NCI-H146 (cell line): ENCODE measurements at regions not wholly inside any gene's neighbourhood (a gene's known extent, or its start where the extent isn't known, plus 50 kb on each side); places are given as distances from the start of the nearest gene placed in this dataset.
A peak's percentile ranks its signal among the peaks of the same experiment; 100 is the strongest.

Experiments
- DNase-seq: peaks from one replicate; lab custom pipeline; 2025; lab: John Stamatoyannopoulos, UW

DNA sequence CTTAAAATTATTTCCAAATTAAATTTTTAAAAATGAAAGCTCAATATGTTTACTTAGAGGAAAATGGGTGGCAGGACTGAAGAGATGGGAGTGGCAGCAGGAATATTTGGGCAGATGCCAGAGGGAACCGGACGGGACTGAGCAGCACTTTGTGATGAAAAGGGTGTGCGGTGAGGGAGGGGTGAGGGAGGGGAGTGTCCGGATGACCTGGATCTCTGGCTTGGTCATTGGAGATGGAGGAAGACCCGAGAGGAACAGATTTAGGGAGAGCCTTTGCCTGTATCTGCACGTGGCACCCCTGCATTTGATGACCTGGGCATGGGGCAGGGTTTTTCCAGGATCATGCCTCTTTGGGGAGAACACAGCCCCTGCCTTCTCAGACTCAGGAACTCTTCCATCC, 201.1 kb upstream of the MVB12B start:
- no peak for DNase-seq

DNA sequence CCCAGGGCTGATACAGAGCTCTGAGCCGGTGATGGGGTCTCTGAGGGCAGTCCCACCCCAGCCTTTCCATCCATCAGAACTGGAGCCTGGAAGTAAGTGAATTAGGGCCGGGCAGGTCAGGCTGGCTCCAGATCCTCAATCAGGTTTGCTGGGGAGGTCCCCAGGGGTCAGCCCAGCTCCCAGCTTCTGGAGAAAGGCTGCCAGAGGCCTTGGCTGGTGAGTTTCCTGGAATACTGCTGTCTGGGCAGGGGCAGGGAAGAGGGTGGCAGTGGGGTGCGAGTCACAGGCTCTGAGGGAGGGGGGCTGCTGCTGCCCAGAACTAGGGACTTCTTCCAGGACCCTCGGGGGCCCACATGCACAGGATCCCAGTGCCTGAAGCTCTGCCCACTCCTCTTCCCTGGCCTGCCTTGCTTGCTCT, 200.6 kb upstream of the MVB12B start:
- no peak for DNase-seq

DNA sequence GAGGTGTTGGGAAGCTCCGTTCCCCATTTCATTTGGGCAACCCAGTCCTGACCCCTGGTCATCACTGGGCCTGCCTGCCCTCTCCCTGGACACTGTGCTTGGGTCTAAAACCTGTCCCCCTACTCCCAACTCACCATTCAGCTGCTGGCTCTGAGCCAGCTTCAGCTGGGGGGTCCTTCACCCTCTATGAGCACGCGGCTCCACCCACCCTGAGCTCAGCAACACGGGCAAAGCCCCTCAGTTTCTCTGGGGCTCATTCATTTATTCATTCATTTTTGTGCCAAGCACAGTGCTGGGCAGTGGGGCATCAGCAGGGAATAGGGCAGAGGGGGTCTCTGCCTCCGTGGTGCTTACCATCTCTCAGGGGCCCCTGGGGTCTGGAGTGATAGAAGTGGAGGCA, 199.8 kb upstream of the MVB12B start:
- DNase-seq, result no peak

DNA sequence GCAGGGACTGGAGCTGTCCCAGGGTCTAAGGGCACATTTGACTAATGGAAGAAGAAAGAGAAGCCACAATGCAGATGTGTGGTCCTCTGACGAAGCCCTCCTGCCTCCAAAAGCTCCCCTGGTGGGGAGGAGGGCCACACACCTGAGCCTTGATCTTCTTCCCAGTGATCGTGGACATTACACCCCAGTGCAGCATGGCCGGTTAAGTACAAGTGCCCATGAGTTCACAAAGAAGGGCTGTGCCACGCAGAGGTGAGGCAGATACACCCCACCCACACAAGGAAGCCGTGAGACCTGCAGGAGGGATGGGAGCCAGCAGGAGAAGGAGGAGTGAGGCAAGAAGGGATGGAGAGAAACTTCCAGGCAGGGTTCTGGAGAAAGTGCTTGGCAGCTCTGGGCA, 199.0 kb upstream of the MVB12B start:
- no peak for DNase-seq

DNA sequence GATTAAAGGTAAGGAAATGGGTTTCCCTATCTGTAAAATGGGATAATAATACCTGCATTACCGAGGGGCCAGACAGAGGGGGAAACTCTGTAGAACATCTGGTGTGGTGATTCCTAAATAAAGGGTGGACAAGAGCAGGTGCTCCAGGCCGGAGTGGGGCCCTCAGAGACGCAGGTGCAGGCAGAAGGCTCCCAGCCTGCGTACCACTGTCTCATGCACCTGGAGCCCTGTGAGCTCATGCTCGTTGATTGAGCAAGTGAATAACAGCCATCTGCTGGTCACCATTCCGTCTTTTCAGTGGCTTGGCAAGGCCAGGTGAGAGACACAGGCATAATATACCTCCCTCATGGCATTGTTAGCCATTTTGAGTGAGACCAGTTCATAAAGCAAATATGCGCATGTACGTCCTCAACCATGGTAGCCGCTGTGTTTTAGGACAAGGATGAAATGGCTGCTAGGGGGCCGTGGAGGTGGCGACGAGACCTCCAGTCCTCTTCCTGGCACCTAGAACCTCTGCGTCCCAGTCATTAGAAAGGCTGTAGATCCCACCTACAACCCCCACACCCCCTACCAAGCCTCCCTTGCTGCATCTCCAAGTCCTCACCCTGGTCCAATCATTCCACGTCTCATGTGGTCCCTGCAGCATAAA, 198.0 kb upstream of the MVB12B start:
- DNase-seq, result peak; percentile 23

DNA sequence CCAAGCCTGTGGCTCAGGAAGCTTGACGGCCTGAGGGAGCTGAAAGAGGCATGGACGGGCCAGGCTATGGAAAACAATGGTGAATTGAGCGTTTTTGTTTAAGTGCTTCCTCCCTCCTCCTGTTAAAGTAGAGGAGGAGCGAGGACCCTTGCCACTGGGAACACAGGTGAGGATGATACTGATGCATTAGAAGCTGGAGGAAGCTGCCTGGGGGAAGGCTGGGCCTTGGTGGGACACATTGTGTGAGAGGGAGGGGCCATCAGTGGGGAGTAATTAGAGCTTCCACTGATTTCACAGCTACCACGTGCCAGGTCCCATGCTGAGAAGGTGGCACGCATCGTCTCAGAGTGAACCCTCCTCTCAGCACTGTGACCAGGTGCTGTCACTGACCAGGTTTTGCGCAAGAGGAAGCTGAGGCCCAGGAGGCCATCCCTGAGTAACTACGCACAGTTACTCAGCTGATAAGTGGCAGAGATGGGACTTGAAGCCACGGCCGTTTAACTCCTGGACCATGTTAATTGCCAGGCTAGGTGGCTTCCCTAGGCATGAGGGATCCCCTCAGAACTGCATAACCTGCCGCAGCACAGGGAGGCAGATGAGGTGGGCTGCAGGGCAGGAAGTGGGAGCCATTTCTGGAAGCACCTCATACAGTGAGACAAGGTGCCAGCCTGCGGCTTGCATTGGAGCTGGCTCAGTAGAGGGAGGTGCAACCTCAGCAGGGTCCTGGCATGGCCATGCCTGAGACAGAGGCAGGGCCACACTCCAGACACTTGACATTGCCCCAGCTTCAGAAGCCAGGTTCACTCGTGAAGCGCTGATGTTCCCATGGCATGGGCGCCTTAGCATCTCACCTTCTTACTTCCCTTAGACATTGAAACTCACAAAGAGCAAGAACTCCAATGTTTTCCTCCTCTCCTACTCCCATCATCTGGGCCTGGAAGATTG, 195.3 kb upstream of the MVB12B start:
- peak; percentile 13 for DNase-seq

DNA sequence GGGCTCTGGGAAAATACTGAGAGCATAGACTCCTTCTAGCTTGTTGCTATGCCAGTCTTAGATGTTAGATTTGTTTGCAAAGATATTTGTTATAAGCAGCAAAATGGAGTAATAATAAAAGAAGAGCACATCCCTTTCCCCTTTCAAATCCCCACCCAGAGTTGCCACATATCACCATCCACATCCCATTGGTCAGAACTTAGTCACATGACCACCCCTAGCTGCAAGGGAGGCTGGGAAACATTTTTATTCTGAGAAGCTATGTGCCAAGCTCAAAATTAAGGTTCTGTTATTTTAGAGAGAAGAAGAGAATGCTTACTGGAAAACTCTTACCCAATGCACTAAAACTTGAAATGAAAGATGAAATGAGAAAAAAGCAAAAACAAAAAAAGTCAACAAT, 193.9 kb upstream of the MVB12B start:
- DNase-seq, result no peak

DNA sequence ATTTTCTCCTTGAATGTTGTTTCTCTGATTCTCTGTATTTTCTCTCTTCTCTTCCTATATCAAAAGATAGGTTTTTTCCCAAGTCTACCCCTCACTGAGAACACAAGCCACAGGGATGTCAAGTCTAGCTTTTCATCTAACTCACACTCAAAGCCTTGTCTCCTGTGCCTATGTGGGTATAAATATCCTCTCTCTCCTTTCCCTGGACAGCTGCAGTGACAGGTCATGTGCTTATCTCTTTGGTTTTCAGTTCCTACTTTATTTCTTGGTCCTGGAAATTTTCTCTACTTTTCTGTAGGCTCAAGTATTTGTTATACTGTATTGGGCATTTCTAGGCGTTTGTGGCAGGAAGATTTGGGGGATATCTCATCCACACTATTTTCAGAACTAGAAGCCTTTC, 182.4 kb upstream of the MVB12B start:
- no peak for DNase-seq

DNA sequence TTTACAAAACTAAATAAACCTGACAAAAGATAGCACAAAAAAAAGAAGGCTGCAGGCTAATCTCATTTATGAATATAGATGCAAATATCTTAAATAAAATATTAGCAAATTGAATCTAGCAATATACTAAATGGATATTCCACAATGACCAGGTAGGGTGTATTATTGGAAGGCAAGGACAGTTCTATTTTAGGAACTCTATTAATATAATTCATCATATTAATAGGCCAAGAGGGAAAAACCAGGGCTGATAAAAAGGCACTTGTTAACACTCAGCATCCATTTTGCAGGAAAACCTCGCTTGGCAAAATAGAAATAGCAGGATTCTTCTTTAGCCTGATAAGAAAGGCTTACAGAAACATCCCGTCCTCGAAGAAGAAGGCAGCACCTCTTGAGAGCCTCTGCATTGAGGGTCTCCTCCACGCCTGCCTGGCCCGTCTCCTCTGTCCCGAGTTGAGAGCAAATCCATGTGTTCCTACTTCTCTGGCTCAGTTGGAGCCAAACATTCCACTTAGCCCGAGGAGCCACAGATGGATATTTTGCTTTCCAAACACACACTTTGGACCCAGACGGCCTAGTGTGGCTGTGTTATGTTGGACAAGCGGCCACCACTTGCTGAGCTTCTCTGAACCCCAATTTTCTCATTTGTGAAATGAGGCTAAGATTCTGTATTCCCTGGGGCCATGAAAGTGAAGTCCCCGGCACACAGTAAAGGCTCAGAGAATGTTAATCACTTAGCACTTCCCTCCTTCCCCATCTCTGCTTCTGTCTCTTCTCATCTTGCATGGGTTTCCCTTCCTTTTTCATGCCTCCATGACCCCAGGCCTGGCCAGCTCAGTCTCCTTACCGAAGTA, 181.8 kb upstream of the MVB12B start:
- DNase-seq, result no peak

DNA sequence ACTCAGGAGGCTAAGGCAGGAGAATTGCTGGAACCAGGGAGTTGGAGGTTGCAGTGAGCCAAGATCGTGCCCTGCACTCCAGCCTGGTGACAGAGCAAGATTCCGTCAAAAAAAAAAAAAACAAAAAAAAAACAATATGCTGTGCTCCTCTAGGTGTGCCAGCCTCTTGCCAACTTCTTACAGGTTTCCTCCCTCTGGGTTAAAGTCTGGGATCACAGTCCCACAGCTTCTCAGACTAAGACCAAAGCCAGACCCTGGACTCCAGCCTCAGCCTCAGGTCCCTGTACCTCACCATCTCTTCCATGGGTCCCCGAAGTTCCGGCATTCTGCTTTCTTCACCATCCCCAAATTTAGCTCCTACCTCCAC, 180.8 kb upstream of the MVB12B start:
- no peak for DNase-seq

DNA sequence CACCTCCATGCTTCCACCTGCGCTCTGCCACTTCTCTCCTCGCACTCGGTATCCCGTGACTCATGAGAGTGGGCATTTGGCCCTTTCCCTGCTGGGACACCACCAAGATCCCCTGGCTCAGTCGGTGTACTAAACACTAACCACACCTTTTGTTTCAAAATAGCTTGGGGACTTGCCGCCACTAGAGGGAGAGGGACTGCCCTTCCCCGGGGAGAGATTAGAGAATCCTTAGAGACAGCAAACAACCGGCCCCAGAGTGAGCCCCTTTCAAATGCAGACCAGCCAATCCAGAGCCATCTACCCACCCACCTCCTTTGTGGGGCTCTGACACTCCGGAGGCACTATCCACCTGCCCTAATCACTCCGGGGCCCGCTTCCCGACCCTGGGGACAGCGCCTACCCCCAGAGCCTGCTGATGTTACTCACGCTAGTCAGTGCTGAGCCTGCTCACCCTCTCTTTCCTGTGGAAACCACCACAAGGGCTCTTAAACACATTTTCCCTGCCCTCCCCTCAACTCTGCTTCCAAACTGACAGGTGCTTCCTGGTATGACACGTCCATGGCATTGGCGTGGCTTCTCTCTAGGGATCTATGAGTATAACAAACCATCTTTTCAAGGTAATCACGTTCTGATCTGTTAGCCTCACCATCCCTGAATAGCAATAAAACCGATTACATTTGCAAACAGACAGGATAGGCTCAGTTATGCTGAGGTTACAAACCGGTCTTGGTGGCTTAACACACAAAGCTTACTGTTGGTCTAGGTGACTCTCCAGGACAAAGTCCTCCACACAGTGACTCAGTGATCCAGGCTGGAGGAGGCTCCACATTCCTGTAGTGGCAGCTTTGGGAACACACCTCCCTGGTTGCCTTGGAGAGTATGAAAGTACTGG, 180.1 kb upstream of the MVB12B start:
- DNase-seq, result peak; percentile 58

DNA sequence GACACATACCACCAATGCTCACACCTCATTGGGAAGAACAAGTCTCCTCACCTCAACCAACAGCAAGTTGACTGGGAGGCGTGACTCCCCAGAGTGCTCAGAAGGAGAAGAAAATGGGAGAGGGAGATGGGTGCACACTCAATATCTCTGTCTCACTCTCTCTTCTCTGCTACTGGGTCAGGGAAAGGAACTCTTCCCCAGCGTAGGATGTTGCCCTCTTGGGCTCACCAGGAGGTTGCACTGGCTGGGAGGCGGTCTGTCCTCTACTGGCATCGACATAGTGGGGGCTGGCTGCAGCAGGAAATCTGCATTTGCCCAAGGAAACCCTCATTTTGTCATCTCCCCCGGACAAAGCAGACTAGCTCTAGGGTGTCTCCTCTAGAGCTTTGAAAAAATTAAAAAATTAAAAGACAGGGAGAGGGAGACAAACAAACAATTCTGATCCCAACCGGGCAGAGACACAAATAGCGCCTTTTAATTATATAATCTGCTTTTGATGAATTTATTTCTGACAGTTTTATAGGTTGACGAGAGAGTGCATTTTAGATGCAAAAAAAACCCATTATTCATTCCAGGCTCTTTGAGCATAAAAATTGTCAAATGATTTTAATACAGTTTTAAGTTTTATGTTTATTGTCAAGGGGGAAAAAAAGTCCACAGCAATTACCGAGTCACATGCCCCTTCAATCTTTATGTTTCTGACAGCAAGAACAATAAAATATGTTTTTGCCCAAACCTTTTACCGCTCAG, 179.3 kb upstream of the MVB12B start:
- no peak for DNase-seq

DNA sequence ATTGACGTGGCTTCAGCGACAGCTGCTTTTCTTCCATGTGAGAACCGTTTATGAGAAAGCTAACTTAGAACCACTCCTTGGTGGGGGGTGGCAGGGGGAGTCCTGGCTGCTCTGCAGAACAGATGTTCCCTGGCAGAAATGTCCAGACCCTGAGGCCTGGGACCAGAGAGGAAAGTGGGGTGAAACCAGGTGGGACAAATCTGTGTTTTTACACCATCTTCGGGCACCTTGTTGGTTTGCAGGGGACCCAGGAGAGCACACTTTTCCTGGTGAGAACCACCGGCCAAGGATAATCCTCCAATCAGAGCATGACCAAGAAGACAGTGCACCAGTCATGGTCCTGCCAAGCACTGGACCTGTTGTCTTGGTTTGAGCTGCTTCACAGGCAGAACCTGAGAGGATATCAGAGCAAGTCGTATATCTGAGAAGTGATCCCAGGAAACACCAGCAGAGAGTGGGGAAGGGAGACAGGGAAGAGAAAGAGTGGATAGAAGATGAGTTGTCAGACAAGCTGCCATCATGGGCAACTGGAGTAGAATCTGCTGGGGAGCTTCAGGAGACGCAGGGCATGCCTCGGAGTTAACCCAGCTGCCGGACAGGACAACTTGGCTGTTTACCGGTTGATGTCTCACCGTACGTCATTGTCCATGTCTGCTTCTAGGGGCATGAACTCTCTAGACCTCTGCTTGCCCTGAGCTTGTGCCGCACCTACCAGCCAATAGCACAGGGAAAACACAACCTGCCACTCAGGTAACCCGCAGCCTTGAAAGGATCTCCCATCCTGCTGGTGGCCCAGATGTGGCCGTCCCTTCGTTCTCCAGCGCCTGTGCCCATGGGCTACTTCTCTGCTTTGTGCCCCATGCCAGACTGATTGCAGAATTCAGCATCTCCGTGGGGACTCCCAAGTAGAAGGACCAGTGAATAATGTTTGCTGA, 178.4 kb upstream of the MVB12B start:
- no peak for DNase-seq

DNA sequence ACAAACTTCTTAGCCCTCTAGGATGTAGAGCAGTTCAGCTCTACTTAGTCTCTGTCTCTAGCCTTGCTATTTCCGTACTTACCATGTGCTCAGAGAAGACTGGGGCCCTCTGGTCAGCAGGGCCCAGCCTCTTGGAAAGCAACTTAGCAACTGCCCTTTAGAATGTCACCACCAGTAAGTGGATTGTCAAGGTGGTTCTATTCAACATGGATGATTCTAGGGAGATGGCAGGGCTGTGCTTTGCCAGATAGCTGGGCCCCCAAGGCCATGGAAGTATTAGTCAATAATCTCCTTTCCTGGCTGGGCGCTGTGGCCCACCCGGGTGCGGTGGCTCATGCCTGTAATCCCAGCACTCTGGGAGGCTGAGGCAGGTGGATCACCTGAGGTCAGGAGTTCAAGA, 177.6 kb upstream of the MVB12B start:
- no peak for DNase-seq

DNA sequence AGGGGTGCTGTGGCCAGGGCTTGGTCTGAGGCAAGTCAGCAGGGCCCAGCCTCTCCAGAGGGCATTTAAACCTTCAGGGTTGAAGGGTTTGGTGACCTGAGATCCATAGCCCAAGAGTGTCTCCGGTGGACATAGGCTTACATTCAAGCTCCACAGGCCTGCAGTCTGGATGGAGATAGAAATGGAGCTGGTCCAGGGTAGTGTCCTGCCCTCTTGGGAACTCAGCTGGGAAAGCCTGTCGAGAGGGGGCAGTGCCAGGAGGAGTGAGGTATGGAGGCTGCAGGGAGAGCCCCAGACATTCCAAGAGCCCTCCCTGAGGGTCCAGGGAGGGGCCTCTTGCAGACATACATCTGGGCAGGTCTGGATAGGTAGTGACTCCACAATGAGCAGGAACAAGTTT, 177.0 kb upstream of the MVB12B start:
- DNase-seq, result no peak

DNA sequence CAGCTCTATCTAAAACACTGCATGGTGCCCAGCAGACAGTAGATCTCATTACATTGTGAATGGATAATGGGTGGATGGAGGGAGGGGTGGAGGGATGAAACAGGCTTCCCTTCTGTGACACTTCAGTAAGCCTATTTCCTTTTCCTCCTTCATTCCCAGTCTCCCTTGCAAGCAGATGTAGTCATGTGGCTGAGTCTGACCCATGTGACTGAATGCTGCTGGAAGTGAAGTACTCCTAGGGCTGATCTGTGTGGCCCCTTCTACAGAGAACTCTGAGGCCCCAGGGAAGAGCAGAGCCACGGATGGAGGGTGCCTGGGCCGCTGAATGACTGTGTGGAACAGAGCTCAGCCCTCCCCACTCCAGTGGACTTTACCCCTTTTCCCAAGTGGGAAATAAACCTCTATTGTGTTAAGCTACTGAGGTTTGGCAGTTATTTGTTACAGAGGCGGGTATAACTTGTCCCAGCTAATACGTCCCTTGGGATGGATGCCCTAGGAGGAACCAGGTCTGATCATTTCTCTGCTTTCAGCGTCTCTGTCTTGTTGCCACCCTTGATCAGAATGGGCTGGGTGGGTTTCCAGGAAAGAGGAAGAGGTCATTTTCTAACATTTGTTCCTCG, 176.1 kb upstream of the MVB12B start:
- DNase-seq, result peak; percentile 35

DNA sequence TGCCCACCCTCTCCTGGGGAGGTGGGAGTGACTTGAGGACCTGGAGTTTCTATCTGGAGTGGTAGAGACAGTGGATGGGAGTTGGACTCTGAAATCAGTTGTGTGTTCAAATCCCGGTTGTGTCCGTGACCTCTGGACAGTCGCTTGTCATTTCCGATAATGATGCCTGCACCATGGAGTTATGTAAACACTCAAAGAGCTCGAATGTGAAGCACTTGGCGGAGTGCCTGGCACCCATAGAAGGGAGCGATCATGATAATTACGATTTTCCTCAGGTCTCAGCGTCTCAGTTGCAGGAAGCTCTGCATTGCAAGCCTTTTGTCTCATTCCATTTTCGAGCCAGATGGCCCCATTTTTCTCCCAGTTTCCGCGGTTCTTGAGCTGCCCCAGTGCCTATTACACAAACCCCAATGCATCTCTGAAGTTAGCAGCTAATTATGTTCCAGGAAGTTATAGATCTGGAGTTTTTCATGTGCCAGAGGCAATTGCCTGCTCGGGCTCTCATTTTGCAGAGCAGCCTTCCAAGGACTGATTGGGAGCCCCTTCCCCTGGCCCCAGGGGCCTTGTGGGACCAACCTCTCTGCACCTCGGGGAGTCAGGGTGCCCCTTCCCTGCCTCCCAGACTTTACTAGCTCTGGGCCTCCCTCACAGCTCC, 175.5 kb upstream of the MVB12B start:
- peak; percentile 73 for DNase-seq

DNA sequence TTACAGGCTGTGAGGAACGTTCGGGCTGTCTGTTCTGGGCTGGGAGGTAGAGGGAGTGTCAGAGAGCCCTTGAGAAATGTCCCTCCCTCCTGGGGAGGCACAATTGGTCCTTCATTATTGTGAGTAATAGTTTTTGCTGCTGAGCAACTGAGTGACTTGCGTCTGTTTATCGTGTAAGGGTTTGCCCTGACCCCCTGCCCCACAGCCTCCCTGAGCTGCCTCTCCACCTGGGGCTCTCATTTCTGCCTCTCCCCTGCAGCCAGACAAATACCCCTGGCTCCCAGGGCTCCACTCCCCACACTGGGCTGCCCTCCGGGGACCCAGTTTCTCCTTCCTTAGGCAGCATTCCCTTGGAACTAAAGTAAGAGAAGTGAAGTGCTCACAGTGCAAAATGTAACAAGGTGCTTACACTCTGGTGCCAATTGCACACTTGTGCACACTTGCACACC, 174.9 kb upstream of the MVB12B start:
- DNase-seq, result peak; percentile 7
